MM.1S (cell line): ENCODE measurements at regions not wholly inside any gene's neighbourhood (a gene's known extent, or its start where the extent isn't known, plus 50 kb on each side); places are given as distances from the start of the nearest gene placed in this dataset.

Experiments used
- DNase-seq: peaks from one replicate; pipeline ENCODE4 v3.0.0-alpha.2; 2015
- H2AFZ ChIP-seq: fragments of 300-600 bp; sonication (generic); 2 replicates; pipeline ENCODE4 v1.6.0; 2016; ENCODE audit warnings: antibody characterized with exemption, low read length
- H3F3A ChIP-seq: fragments of 300-600 bp; sonication (generic); 2 replicates; pipeline ENCODE4 v1.6.1; 2016; ENCODE audit warnings: mild to moderate bottlenecking, antibody characterized with exemption, low read length, moderate library complexity, mixed read lengths; ENCODE audit not compliant: insufficient read depth
- H3K27ac ChIP-seq: fragments of 300-600 bp; sonication (generic); 2 replicates; pipeline ENCODE4 v1.5.1; 2016; ENCODE audit warnings: mild to moderate bottlenecking, low read length
- H3K27me3 ChIP-seq: fragments of 300-600 bp; sonication (generic); replicated peaks from 2 replicates; pipeline ENCODE4 v1.6.0; 2016; ENCODE audit warnings: low read length; ENCODE audit not compliant: insufficient read depth
- H3K36me3 ChIP-seq: fragments of 300-600 bp; sonication (generic); replicated peaks from 2 replicates; pipeline ENCODE4 v1.6.1; 2016; ENCODE audit warnings: mild to moderate bottlenecking, low read length, mixed read lengths; ENCODE audit not compliant: insufficient read depth
- H3K4me1 ChIP-seq: fragments of 300-600 bp; sonication (generic); 2 replicates; pipeline ENCODE4 v1.6.1; 2016; ENCODE audit warnings: low read length, mixed read lengths
- H3K4me2 ChIP-seq: fragments of 300-600 bp; sonication (generic); 2 replicates; pipeline ENCODE4 v1.6.0; 2016; ENCODE audit warnings: low read depth, low read length
- H3K4me3 ChIP-seq: fragments of 300-600 bp; sonication (generic); 2 replicates; pipeline ENCODE4 v1.5.1; 2016; ENCODE audit warnings: low read length, mixed read lengths
- H3K79me2 ChIP-seq: fragments of 300-600 bp; sonication (generic); 2 replicates; pipeline ENCODE4 v1.6.1; 2016; ENCODE audit warnings: mixed run types, low read length, mixed read lengths
- H3K9ac ChIP-seq: fragments of 300-600 bp; sonication (generic); 2 replicates; pipeline ENCODE4 v1.6.1; 2016; ENCODE audit warnings: low read length, mixed read lengths
- H3K9me2 ChIP-seq: fragments of 300-600 bp; sonication (generic); replicated peaks from 2 replicates; pipeline ENCODE4 v1.6.1; 2016; ENCODE audit warnings: mild to moderate bottlenecking, low read length, mixed read lengths; ENCODE audit not compliant: insufficient read depth
- H3K9me3 ChIP-seq: fragments of 300-600 bp; sonication (generic); replicated peaks from 2 replicates; pipeline ENCODE4 v1.6.1; 2016; ENCODE audit warnings: mild to moderate bottlenecking, low read length, mixed read lengths; ENCODE audit not compliant: insufficient read depth
- H4K20me1 ChIP-seq: fragments of 300-600 bp; sonication (generic); 2 replicates; pipeline ENCODE4 v1.6.1; 2016; ENCODE audit warnings: mild to moderate bottlenecking, low read length, moderate library complexity, mixed read lengths; ENCODE audit not compliant: insufficient read depth
- CTCF ChIP-seq: fragments of 300-600 bp; sonication (generic); IDR thresholded peaks from 2 replicates; pipeline ENCODE4 v1.5.1; 2016; ENCODE audit warnings: antibody characterized with exemption, low read length, mixed read lengths

- DNase-seq = no peak
- H3K79me2 ChIP-seq = no peaks in the 10 kb centered on the region
- no peak overlapping the region for H3K4me2 ChIP-seq
- no peaks in the 10 kb centered on the region for H3K36me3 ChIP-seq
- H3K9me2 ChIP-seq = no peaks in the 10 kb centered on the region
- H3K9ac ChIP-seq = no peak overlapping the region
- TF ChIP-seq CTCF = no peak
- H3K4me3 ChIP-seq = no peak overlapping the region
- H3K27ac ChIP-seq = no peak overlapping the region
- no peaks in the 10 kb centered on the region for H4K20me1 ChIP-seq
- H3F3A ChIP-seq = no peaks in the 10 kb centered on the region
- H2AFZ ChIP-seq = no peak overlapping the region
- peaks cover 13% of the 10 kb centered on the region for H3K4me1 ChIP-seq
- no peaks in the 10 kb centered on the region for H3K27me3 ChIP-seq
- no peaks in the 10 kb centered on the region for H3K9me3 ChIP-seq
Observed at GRCh38 chr11:130819625-130820024, 96.7 kb downstream of the SNX19 start.
